NCI-H446 (cell line): ENCODE measurements at regions not wholly inside any gene's neighbourhood (a gene's known extent, or its start where the extent isn't known, plus 50 kb on each side); places are given as distances from the start of the nearest gene placed in this dataset.
"Not testable (repeated sequence)": the region's sequence is repeated elsewhere in the genome, so short reads cannot be mapped to it uniquely, and the experiment has no call there.

ENCODE experiments used
- DNase-seq, 2 experiments: peaks; one replicate each; lab custom pipeline; 2025; lab: John Stamatoyannopoulos, UW

DNA sequence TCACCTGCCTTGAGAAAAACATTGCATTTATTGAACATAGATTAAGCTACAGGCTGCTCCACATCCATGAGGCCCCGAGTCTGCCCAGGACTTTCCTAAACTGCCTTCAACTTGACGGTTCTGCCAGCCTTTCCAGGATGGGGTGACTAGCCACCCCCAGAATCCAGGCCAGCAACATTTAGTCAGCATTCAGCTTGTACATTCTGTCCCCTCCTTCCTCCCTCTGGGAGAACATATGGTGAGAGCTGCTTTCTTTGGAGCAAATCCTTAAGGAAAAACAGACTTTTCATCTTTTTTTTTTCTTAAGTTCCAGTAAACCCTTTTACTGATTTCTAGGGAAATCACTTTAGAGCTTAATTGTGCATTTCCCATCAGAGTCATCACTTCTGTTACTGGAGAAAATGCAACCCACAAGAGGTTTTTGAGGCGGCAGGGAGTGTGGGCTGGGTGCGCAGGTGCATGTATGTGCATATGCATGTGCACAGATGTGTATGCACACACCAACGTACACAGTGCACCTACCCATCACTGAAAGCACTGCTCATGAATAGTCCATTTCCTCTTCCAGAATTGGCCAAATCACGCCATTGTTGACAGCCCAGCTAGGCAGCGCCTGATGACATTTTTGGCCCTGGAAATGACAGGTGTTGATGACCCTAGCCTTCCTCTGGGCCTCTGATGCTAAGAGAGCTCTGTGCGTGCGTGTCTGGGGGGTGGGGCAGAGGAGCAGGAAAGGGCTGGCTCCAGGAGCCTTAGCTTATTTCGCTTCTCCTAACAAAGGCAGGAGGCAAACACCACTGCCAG is 145.6 kb downstream of the HSD17B3 start:
- no peak for DNase-seq

DNA sequence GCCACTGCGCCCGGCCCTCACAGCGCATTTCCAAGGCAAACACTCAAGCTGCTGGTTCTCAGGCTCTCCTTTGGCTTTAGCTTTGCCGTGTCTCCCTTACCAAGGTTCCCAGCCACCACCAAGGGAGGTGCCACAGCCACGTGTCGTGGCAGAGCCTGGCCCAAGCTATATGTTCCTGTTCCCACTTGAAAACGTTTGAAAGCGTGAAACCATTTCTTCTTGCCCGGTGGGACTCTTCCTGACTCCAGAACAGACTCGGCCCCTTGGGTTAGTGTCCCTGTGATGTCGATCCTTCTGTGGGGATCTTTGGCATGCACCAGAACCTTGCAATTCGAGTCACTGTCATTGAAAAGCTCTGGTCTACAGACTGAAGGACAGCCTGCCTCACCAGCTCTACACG is 147.9 kb downstream of the HSD17B3 start:
- no peak for DNase-seq

DNA sequence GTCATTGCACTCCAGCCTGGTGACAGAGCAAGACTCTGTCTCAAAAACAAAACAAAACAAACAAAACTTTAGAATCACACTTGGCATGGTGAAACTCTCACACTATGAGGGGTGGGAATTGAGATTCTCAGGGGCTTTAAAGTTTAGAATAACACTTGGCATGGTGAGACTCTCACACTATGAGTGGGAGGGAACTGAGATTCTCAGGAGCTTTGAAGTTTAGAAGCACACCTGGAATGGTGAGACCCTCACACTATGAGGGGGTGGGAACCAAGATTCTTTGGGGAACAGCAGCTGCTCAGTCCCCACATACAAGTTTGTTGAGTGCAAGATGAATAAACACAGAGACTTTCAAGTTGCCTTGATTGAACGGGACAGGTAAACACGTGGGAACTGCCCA is 149.4 kb downstream of the HSD17B3 start:
- no peak for DNase-seq

DNA sequence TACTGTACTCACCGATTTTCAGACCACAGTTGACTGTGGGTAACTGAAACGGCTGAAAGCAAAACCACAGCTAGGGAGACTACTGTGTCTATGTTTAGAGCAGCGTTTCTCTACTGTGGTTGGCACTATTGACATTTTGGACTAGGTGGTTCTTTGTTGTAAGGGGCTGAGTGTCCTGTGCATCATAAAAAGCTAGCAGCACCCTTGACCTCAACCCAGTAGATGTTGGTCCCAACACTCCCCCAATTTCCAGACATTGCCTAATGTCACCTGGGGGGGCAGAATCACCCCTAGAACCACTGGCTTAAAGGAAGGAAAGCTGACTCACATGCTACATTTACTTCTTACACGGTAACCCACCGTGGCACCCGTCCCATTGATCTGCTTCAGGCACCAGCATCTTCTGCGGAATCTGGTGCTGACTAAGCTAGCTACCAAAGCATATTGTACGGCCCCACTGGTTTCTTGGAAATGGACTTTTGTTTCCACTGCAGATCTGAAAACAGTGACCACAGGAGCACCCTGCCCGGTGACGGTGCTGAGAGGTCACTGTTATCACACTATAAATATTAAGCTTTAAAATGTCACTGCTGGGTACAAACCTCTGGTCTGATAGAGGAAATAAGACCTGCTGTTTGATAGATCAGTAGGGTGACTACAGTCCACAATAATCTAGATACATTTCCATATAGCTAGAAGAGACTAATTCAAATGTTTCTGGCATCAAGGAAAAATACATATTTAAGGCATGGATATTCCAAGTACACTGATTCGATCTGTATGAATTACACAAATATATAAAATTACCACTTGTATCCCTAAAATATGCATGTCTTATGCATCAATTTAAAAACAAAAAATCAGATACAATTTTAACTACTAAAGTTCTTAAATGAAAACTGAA is 151.4 kb downstream of the HSD17B3 start:
- no peak for DNase-seq

DNA sequence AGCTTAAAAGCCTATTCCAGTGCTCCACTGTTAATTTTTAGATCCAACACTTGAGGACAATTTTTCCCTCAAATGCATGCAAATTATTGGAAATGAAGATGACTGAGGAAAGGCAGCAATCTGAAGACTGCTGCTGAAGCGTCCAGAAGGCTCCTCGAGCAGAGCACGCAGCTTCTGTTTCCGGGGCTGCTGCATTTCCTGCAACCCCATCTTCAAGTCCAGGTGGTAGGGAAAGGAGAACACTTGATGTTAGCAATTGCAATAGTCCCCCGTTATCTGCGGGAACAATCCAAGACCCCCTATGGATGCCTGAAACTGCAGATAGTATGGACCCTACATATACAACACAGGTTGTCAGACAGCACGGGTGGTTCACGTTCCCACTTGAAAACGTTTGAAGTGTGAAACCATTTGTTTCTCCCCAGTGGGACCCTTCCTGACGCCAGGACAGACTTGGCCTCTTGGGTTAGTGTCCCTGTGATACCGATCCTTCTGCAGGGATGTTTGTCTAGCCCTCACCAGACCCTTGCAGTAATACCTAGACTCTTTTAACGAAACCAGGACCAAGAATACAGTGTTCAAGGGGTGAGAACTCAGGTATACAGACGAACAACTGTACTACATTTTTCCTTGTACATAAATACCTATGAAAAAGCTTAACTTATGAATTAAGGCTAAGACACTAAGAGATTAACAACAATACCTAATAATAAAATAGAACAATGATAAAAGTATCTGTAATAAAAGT is 152.3 kb downstream of the HSD17B3 start:
- DNase-seq, result no peak

DNA sequence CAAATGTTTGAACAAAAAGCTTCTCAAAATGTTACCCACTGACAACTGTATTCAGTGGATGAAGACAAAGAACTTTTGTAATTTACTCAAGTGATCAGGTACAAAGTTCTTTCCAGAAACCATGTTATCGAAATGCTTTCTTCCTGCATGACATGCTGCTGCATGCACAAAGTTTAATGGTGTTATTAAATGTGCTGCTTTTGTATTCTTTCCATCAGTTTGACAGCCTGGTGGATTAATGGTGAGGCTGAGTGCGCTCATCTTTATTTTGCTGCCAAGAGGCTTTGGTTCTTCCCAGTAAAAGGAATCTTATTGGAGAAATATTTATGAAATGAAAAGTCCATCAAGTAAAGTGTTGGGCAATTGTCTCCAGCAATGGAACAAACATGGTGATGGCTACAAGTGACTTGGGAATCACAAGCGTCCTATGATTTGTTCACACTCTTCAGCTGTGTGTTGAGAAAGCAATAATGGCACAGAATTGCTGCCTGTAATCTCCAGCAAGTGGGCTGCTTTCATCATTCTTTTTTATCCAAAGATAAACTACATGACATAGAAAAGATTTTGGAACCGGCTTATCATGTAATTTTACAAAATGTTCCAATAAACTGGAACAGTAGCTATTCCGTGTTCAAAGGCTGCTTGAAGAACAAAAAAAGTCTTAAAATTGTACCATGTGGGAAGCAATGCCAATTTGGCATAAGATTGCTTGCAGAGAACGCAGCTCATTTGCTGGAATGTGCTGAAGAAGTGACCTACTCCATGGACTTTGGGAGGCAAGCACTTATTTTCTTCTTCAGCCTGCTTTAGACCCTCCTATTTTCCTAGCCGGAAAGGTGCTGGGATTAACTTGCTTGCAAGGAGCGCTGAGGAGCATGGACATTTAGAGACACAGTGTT is 153.1 kb downstream of the HSD17B3 start:
- DNase-seq, result no peak

DNA sequence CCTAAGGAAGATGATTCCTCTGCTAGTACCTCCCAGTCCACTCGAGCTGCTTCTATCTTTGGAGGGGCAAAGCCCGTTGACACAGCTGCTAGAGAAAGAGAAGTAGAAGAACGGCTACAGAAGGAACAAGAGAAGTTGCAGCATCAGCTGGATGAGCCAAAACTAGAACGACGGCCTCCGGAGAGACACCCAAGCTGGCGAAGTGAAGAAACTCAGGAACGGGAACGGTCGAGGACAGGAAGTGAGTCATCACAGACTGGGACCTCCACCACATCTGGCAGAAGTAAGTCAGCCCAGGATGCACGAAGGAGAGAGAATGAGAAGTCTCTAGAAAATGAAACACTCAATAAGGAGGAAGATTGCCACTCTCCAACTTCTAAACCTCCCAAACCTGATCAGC is 154.9 kb downstream of the HSD17B3 start:
- DNase-seq, result not testable (repeated sequence)

DNA sequence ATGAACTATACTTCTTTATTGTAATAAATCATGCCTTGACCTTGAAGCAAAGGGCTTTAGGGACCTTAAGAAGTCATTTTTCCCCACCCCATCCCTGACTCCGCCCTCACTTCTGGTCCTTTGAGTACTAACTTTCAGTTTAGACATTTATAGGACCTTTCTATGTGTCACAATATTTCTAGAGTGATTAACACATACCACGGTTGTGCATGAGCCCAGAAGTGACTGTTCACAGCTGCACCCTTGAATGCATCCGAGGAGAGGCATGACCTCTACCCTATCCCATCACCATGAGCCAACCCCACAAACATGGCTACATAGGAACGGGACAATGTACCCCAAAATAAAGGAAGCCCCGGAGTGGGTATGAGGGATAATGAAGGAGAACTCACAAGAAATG is 160.3 kb downstream of the HSD17B3 start:
- DNase-seq, result no peak

DNA sequence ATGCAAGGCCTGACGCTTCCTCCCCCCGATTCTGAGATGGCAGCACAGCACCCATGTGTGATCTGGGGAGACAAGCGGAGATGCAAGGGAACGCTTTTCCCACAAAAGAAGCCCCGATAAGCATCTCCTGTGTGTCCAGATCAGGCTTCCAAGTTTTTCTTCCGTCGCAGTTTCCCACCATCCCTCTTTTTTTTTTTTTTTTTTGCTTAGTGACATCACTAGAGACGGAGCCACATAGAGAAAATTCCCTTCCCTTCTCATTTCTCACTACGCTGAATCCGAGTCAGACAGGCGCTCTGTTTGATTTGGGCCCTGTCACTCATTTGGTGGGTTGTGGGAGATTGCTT is 160.9 kb downstream of the HSD17B3 start:
- no peak for DNase-seq

DNA sequence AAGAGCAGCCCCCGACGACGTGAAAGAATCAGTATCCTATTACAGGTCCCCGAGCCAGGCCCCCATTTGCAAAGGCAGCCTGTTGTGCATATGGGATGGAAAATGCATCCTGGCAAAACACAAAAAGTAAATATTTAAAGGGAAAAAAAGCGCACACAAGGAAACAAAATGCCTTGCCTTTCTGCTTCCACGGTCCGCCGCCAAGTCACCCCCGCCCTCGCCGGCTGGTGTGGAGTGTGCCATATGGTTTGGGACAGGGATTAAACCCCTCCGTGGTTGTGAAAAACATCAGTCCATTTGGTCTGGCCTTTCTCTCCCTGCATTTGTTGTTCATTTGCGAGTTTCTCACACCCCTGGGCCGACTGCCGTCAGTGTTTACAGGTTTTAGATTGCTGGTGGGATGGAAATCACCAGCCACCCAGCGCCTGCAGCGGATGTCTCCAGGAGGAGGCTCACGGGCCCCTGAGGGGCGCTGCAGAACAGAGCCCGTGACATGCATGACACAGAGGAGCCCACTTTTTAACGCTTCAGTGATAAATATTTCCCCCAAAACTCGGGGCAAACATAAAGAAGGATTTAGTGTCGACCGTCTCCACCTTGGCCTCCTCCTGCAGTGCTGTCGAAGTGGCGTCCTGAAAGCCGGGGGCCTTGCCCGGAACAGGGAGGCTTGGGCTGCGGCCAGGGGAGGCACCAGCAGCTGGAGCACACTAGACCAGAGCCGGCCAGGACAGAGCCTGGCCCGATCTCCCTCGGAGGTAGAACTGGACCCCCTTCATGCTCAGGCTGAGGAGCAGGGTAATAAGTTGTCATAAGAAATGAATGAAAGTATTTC is 161.5 kb downstream of the HSD17B3 start:
- DNase-seq, result peak in 1 of 2 experiments; percentile 23

DNA sequence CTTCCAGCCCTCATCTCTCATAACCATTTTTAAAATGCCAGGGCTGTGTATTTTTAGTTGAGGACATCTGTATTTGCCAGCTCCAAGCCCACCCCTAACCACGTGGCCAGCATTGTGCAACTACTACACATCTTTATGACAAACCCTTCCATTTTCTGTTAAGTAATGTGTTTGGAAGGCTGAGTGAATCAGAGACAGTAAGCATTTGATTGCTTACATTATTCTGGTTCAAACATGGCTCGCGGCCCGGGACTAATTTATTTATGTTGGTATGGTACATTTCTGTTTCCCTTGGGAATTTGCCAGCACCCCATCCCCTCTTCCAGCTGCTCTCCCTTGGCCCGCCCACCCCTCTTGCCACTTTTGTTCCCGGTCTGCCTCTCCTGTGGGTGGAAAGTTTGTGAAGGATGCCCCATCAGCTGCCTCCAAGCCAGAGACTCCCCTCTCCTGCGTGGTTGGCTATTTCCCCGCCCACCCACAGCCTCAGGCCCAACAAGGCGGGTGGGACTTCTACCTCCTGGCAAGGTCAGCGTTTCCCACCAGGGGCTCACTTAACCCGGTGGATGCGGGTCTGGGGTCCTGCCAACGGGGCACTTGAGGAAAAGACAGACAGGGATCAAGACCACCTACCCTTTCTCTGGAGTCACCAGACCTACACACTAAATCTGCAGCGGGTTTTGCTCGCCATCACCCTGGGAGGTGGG is 162.2 kb downstream of the HSD17B3 start:
- DNase-seq, result peak; percentile 49 to 60

DNA sequence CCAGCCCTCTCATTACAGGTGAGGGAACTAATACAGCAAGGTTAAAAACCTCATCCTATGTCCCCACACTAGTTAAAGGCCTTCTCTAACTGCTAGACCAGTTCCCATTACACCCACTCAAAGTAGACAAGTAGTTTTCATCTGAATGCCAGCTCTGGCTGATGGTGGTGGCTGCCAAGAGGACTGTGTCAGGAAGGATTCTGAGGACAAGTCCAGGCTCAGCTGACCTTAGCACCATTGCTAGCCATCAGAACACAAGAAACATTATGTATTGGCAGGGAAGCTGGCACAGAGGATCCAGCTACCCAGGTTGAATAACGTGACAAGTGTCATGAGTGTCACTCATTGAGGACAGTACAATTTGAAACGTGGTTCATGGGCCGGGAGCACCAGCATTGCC is 163.4 kb downstream of the HSD17B3 start:
- no peak for DNase-seq

DNA sequence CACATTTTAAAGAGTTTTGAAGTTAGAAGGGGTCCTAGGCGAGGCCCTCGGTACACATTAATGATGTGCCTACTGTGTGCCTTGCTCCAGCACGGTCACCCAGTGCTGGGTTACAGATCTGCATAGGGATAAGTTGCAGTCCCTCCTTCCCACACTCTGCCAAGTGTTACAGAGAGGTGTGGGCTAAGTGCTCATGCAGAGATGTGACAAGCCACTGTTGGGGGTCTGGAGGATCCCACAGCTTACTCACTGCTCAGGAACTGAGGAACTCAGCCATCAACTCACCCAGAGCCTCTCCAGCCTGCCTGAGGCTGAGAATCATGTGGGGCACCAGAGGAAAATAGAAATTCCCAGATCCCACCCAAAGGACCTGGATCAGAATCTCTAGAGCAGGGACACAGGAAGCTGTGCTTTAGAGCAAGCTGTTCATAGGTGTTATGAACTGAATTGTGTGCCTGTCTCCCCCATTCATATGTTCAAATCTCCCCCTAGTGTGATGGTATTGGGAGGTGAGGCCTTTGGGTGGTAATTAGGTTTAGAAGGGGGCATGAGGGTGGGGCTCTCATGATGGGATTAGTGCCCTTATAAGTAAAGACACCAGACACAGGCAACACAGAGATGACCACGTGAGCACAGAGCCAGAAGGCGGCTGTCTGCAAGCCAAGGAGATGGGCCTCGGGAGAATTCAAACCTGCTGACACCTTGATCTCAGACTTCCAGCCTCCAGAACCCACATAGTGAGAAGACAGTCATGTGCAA is 164.1 kb downstream of the HSD17B3 start:
- no peak for DNase-seq

DNA sequence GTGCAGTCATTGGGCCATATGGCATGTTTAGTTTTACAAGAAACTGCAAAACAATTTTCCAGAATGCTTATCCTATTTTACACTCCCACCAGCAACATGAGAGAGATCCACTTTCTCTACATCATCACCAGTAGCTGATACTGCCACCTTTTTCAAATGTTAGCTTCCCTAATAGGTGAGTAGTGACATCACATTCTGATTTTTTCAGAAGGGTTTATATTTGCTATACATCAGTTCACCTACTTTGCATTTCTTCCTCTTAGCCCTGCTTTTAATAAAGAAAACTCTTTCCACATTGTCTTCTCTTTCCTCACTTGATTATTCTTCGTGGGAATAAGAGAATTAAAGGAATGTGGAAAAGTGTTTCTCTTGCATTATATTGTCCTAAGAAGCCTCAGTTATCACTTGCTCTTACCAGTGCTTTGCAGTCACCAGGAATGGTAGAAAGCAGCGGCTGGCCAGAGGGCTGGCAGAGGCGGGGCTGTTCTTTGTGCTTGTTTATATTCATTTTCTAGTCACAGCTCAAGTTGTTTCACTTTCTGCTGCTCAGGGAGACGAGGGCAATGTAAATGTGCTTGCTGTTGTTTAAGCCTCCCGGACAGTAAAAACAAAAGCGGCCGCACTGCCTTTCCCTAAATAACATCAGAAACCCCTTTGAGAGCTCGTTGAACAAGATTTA is 164.8 kb downstream of the HSD17B3 start:
- no peak for DNase-seq

DNA sequence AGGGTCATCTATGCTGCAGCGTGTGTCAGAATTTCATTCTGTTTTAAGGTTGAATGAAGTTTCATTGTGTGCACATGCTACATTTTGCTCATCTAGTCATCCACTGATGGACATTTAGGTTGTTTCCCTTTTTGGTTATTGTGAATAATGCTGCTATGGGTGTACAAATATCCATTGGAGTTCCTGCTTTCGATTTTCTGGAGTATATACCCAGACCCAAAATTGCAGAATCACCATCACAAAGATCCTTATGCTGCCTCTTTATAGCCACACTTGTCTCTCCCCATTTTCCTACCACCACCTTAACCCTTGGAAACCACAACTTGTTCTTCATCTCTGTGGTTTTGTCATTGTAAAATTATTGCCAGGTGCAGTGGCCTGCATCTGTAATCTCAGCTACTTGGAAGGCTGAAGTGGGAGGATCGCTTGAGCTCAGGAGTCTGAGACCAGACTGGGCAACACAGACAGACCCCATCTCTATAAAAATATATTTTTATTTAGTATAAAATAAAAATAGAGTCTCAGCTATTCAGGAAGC is 166.2 kb downstream of the HSD17B3 start:
- DNase-seq, result no peak

DNA sequence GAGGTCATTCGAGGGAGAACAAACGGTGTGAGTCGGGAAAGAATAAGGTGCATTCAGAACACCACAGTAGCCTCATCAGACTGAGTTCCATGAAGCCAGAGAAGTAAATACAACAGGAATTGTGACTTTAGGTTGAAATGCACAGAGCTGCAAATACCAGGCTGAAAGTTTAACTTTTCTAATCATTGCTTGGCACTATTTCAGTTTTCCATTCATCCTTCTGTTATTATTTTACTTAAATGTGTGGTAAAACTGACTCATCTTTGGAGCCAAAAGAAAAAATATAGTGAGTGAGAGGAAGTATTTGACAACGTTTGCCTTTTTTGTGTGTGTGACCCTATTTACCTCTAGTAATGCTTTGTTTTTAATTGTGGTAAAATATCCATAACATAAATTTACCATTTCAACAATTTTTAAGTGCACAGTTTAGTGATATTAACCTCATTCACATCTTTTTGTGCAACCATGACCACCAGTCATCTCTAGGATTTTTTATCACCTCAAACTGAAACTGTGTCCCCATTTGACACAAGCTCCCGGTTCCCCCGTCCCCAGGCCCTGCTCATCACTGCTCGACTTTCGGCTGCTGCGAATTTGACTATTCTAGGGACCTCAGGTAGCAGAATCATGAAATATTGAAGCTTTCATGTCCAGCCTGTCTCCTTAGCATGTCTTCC is 166.8 kb downstream of the HSD17B3 start:
- no peak for DNase-seq

DNA sequence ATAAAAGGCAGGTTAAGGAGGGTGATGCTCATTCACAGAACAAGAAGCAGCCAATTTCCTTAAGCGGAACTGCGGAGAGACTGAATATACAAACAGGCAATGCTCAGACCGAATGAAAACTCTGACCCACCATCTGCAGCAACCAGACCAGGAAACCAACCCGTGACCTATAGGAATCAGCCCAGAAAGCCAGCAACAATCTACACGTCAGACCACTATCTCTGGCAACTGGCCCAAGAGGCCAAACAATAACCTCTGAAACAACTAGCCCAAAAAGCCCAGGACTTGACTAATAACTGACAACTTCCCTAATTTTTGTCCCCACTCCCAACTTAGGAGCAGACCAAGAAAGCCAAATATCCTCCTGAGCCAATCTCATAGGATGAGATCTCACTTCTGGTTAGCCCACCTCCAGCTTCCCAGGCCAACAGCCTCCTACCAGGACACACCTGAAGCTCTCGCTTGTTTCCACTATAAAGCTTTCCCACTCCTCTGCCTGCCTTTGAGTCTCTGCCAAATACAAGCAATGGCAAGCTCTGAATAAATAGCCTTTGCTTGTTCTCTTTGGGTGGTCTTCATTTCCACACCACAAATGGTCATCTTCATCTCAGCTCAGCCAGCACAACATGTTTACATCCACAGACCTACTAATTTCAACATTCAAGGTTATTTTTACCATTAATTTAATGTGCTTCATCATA is 168.5 kb downstream of the HSD17B3 start:
- no peak for DNase-seq
